ENCODE measurements at regions not wholly inside any gene's neighbourhood (a gene's known extent, or its start where the extent isn't known, plus 50 kb on each side); places are given as distances from the start of the nearest gene placed in this dataset.

DNA sequence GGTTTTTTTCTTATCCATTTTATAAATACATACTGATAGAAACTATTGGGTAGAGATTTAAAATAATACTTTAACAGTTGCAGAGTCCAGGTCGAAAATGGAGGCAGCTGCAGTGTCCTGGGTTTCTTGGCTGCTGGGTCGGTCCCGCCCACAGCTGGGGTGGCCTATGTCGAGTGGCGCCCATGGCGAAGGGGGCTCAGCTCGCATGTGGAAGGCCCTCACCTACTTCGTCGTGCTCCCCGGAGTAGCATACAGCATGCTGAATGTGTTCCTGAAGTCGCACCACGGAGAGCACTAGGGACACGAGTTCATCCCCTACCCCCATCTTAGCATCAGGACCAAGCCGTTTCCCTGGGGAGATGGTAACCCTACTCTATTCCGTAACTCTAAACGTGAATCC lies 1304.9 kb upstream of the ADGRL2 start:
- TF ChIP-seq CTCF (IDR thresholded peaks at IDR 0.05) (no peak), POLR2A (IDR thresholded peaks at IDR 0.05) (no peak)

Data from adrenal gland (tissue), 5 donors.